ENCODE measurements at regions not wholly inside any gene's neighbourhood (a gene's known extent, or its start where the extent isn't known, plus 50 kb on each side); places are given as distances from the start of the nearest gene placed in this dataset.

DNA sequence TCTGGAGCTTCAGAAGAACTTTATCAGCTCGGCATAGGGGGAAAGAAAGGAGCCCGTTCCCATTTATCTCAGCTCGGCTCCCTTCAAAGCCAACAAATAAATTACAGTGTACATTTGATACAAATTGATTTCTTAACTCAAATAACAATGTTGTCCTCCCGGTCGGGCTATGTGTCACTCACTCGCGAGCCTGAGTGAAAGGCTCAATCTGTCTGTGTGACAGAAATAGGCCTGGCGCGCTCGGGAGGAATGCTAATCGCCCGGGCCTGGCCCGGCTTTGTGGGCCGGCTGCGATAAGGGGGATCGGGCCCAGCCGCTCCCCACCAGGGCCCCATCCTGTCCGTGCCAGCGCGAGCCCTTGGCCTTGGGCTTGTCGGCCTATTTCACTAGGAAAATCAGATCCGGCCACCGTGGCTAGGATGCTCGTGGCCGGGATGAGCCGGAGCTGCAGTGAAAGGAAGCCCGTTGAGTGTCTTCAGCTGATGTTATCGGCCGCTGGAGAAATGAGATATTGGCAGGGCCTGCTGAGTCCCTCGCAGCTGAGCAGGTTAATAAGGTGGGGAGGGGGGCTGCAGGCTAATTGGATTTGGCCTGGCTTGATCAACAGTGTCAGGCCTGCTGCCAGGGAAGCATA is 258.7 kb downstream of the IRX1 start:
- Histone ChIP-seq H3K4me1 (no peaks in the 10 kb centered on the region), H3K36me3 (no peaks in the 10 kb centered on the region), H3K9me3 (no peaks in the 10 kb centered on the region), H3K4me3 (no peak overlapping the region), H3K27me3 (no peaks in the 10 kb centered on the region), H3K27ac (no peak overlapping the region)
- intact Hi-C loops (cut with DNase I), result no loop called here
- 19% methylated on average over 14 of the region's 30 CpGs for WGBS (ENCODE audit: insufficient coverage, low coverage, low lambda C conversion rate, missing lambda C conversion rate)
- no peak for TF ChIP-seq POLR2A (IDR thresholded peaks at IDR 0.05)
- TF ChIP-seq, protein P1, sequence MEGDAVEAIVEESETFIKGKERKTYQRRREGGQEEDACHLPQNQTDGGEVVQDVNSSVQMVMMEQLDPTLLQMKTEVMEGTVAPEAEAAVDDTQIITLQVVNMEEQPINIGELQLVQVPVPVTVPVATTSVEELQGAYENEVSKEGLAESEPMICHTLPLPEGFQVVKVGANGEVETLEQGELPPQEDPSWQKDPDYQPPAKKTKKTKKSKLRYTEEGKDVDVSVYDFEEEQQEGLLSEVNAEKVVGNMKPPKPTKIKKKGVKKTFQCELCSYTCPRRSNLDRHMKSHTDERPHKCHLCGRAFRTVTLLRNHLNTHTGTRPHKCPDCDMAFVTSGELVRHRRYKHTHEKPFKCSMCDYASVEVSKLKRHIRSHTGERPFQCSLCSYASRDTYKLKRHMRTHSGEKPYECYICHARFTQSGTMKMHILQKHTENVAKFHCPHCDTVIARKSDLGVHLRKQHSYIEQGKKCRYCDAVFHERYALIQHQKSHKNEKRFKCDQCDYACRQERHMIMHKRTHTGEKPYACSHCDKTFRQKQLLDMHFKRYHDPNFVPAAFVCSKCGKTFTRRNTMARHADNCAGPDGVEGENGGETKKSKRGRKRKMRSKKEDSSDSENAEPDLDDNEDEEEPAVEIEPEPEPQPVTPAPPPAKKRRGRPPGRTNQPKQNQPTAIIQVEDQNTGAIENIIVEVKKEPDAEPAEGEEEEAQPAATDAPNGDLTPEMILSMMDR (IDR thresholded peaks at IDR 0.05), result no peak
- ATAC-seq (no peak), DNase-seq (no peak)

DNA sequence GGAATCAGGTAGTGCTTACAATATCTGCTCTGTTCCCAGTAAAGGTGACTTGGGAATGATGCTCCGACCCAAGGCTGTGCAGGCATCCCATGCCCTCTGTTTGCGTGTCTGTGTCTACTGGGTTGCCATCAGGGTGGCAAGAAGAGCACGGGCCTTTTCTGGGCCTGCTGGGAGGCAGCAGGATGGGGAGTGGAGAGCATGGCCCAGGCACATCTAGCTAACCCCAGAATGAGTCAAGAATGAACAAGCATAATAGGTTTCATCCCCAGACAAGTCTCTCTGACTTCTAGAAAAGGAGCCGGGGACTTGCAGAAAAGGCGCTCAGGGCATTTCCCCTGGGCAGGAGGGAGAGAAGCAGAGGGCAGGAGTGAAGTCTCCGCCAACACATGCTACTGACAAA is 260.4 kb downstream of the IRX1 start:
- DNase-seq (no peak), ATAC-seq (no peak)
- TF ChIP-seq, protein P1 (IDR thresholded peaks at IDR 0.05), result no peak
- no peak for TF ChIP-seq POLR2A (IDR thresholded peaks at IDR 0.05)
- no peak overlapping the region for H3K4me3 ChIP-seq
- H3K9me3 ChIP-seq, result no peaks in the 10 kb centered on the region
- intact Hi-C loops (cut with DNase I), result no loop called here
- H3K27me3 ChIP-seq, result no peaks in the 10 kb centered on the region
- 81% methylated on average over 6 of the region's 6 CpGs for WGBS (ENCODE audit: insufficient coverage, low coverage, low lambda C conversion rate, missing lambda C conversion rate)
- no peak overlapping the region for H3K27ac ChIP-seq
- no peaks in the 10 kb centered on the region for H3K36me3 ChIP-seq
- no peaks in the 10 kb centered on the region for H3K4me1 ChIP-seq

DNA sequence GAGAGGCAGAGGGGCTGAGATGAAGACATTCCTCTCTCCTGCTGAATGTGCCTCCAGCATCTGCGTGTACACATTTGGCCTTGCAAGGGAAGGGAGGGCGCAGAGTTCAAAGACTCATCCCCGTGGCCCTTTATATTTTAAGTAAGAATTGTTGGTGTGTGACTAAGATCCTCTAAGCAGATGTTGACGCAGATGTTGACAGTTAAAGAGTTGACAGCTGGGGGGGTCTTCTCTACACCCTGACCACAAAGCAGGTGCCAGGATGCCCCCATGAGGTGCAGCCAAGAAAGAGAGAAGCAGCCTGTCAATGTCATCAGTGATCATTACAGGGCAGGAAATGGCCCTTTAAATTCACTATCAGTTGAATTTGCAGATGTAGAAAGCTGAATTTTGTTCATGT is 262.9 kb downstream of the IRX1 start:
- no peak for ATAC-seq
- intact Hi-C loops (cut with DNase I), result no loop called here
- Histone ChIP-seq H3K4me3 (no peak overlapping the region), H3K9me3 (no peaks in the 10 kb centered on the region), H3K27me3 (no peaks in the 10 kb centered on the region), H3K4me1 (no peaks in the 10 kb centered on the region), H3K36me3 (no peaks in the 10 kb centered on the region), H3K27ac (no peak overlapping the region)
- TF ChIP-seq, protein P1 (IDR thresholded peaks at IDR 0.05), result no peak
- no peak for TF ChIP-seq POLR2A (IDR thresholded peaks at IDR 0.05)
- 13% methylated on average over 3 of the region's 4 CpGs for WGBS (ENCODE audit: insufficient coverage, low coverage, low lambda C conversion rate, missing lambda C conversion rate)
- no peak for DNase-seq

DNA sequence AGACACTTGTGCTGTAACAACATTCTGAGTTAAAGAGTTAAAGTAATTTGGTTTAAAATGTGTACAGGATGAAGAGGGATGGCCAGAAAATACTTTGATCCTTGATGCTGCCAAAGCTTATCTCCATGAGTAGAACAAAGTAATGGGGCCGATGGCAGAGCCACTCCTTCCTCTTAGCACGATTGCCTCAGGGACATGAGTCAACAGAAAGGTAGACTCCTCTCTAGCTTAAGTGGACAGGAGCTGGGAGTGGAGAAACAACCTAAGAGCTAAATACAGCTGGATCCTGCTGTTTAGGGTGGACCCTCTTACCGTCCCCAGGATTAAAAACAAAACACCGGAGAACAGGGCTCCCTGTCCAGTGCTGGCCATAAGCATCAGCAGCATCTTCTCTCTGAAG is 267.3 kb downstream of the IRX1 start:
- no peak overlapping the region for H3K27ac ChIP-seq
- no peaks in the 10 kb centered on the region for H3K4me1 ChIP-seq
- H3K36me3 ChIP-seq, result no peaks in the 10 kb centered on the region
- intact Hi-C loops (cut with DNase I), result no loop called here
- H3K27me3 ChIP-seq, result no peaks in the 10 kb centered on the region
- H3K9me3 ChIP-seq, result no peaks in the 10 kb centered on the region
- DNase-seq, result no peak
- TF ChIP-seq POLR2A (IDR thresholded peaks at IDR 0.05), result no peak
- TF ChIP-seq, protein P1 (IDR thresholded peaks at IDR 0.05), result no peak
- 18% methylated on average over 3 of the region's 4 CpGs for WGBS (ENCODE audit: insufficient coverage, low coverage, low lambda C conversion rate, missing lambda C conversion rate)
- no peak for ATAC-seq
- no peak overlapping the region for H3K4me3 ChIP-seq

DNA sequence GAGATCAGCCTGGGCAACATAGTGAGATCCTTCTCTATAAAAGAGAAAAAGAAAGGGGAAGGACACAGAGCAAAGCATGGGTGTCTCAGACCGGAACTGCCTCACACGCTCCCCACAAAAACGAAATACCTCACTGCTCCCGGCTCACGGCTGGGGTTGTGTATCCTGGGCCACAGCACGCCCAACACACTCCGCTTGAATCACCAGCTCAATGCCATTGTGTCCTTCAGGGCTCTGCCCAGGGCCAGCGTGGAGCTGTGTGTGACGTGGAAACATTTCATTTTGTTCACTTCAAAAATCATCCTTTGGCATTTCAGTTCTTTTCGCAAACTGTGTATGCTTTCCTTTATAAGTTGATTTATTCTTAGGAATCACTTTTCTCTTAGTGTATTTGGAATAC is 279.5 kb downstream of the IRX1 start:
- no peak overlapping the region for H3K27ac ChIP-seq
- intact Hi-C loops (cut with DNase I), result no loop called here
- H3K4me3 ChIP-seq, result no peak overlapping the region
- no peaks in the 10 kb centered on the region for H3K36me3 ChIP-seq
- H3K27me3 ChIP-seq, result no peaks in the 10 kb centered on the region
- TF ChIP-seq POLR2A (IDR thresholded peaks at IDR 0.05), result no peak
- TF ChIP-seq, protein P1 (IDR thresholded peaks at IDR 0.05), result no peak
- no peaks in the 10 kb centered on the region for H3K9me3 ChIP-seq
- ATAC-seq (no peak), DNase-seq (no peak)
- 61% methylated on average over 6 of the region's 10 CpGs for WGBS (ENCODE audit: insufficient coverage, low coverage, low lambda C conversion rate, missing lambda C conversion rate)
- H3K4me1 ChIP-seq, result no peaks in the 10 kb centered on the region
